GM21360 (cell line): ENCODE measurements at regions not wholly inside any gene's neighbourhood (a gene's known extent, or its start where the extent isn't known, plus 50 kb on each side); places are given as distances from the start of the nearest gene placed in this dataset.
"Not testable (repeated sequence)": the region's sequence is repeated elsewhere in the genome, so short reads cannot be mapped to it uniquely, and the experiment has no call there.

Source experiments
- ATAC-seq: cut with Tn5 transposase; IDR thresholded peaks from one replicate; pipeline ENCODE4 v1.9.1; 2021; ENCODE audit warnings: mild to moderate bottlenecking, moderate library complexity; ENCODE audit not compliant: unreplicated experiment

GRCh38 chr18:961644-962355 lies 57.1 kb downstream of the ADCYAP1 start:
- no peak for ATAC-seq

GRCh38 chr18:963276-963675 lies 58.6 kb downstream of the ADCYAP1 start:
- no peak for ATAC-seq

- no peak for ATAC-seq
Measured at GRCh38 chr18:965921-966758, 61.5 kb downstream of the ADCYAP1 start.

GRCh38 chr18:966759-967576 lies 62.3 kb downstream of the ADCYAP1 start:
- ATAC-seq = no peak

GRCh38 chr18:968910-969309 lies 64.2 kb downstream of the ADCYAP1 start:
- not testable (repeated sequence) for ATAC-seq

GRCh38 chr18:969311-969710 lies 64.6 kb downstream of the ADCYAP1 start:
- ATAC-seq = not testable (repeated sequence)

- not testable (repeated sequence) for ATAC-seq
Measured at GRCh38 chr18:974606-975005, 69.9 kb downstream of the ADCYAP1 start.

GRCh38 chr18:976393-977128 lies 71.9 kb downstream of the ADCYAP1 start:
- ATAC-seq = not testable (repeated sequence)

- not testable (repeated sequence) for ATAC-seq
Measured at GRCh38 chr18:977327-977726, 72.7 kb downstream of the ADCYAP1 start.

GRCh38 chr18:977732-978131 lies 73.1 kb downstream of the ADCYAP1 start:
- ATAC-seq = not testable (repeated sequence)

- no peak for ATAC-seq
Measured at GRCh38 chr18:980586-980985, 75.9 kb downstream of the ADCYAP1 start.

GRCh38 chr18:984004-984403 lies 79.3 kb downstream of the ADCYAP1 start:
- no peak for ATAC-seq

GRCh38 chr18:985212-985661 lies 80.6 kb downstream of the ADCYAP1 start:
- ATAC-seq = no peak

- ATAC-seq = no peak
Measured at GRCh38 chr18:986051-986450, 81.4 kb downstream of the ADCYAP1 start.

GRCh38 chr18:986552-986951 lies 81.9 kb downstream of the ADCYAP1 start:
- no peak for ATAC-seq

- ATAC-seq = no peak
Measured at GRCh38 chr18:987325-988186, 82.9 kb downstream of the ADCYAP1 start.

GRCh38 chr18:989425-989824 lies 84.8 kb downstream of the ADCYAP1 start:
- no peak for ATAC-seq

- ATAC-seq = no peak
Measured at GRCh38 chr18:990197-990596, 85.5 kb downstream of the ADCYAP1 start.

GRCh38 chr18:991441-991840 lies 86.8 kb downstream of the ADCYAP1 start:
- no peak for ATAC-seq

GRCh38 chr18:993560-993959 lies 88.9 kb downstream of the ADCYAP1 start:
- no peak for ATAC-seq
